ENCODE measurements at regions not wholly inside any gene's neighbourhood (a gene's known extent, or its start where the extent isn't known, plus 50 kb on each side); places are given as distances from the start of the nearest gene placed in this dataset.

- no peak for TF ChIP-seq CTCF (IDR thresholded peaks at IDR 0.05)
- intact Hi-C loops (cut with DNase I) = no loop called here
- Histone ChIP-seq H3K36me3 (no peaks in the 10 kb centered on the region), H3K4me1 (no peaks in the 10 kb centered on the region), H3K4me3 (no peak overlapping the region), H3K9me3 (peaks cover 0 to 24% (median 2%) of the 10 kb centered on the region in 11 donors), H3K27me3 (no peaks in the 10 kb centered on the region), H3K27ac (no peak overlapping the region)
- 90 to 92% methylated on average over 3 of the region's 3 CpGs for WGBS, 2 donors
- ATAC-seq (no peak), DNase-seq (no peak)
Measured at GRCh38 chr2:51717312-51717711, 685.4 kb upstream of the NRXN1 start.

GRCh38 chr2:51711766-51712165 is 679.8 kb upstream of the NRXN1 start:
- no peak for TF ChIP-seq CTCF (IDR thresholded peaks at IDR 0.05)
- Histone ChIP-seq H3K36me3 (no peaks in the 10 kb centered on the region), H3K27ac (no peak overlapping the region), H3K27me3 (no peaks in the 10 kb centered on the region), H3K4me1 (no peaks in the 10 kb centered on the region), H3K4me3 (no peak overlapping the region), H3K9me3 (peaks cover 0 to 30% (median 2%) of the 10 kb centered on the region in 11 donors)
- DNase-seq = no peak
- WGBS, 2 donors = 64 to 70% methylated on average over 3 of the region's 3 CpGs
- intact Hi-C loops (cut with DNase I) = no loop called here
- no peak for ATAC-seq

- WGBS, 2 donors = 62 to 64% methylated on average over 3 of the region's 3 CpGs
- Histone ChIP-seq H3K27ac (no peak overlapping the region), H3K9me3 (peaks cover 0 to 30% (median 2%) of the 10 kb centered on the region in 11 donors), H3K36me3 (no peaks in the 10 kb centered on the region), H3K4me3 (no peak overlapping the region), H3K27me3 (no peaks in the 10 kb centered on the region), H3K4me1 (no peaks in the 10 kb centered on the region)
- intact Hi-C loops (cut with DNase I) = no loop called here
- peak in 1 of 9 donors; percentile 22 for TF ChIP-seq CTCF (IDR thresholded peaks at IDR 0.05)
- ATAC-seq (no peak), DNase-seq (no peak)
Measured at GRCh38 chr2:51710222-51710621, 678.3 kb upstream of the NRXN1 start.

- Histone ChIP-seq H3K4me3 (no peak overlapping the region), H3K27me3 (no peaks in the 10 kb centered on the region), H3K36me3 (no peaks in the 10 kb centered on the region), H3K4me1 (no peaks in the 10 kb centered on the region), H3K27ac (no peak overlapping the region), H3K9me3 (peaks cover 0 to 10% (median 0%) of the 10 kb centered on the region in 11 donors)
- intact Hi-C loops (cut with DNase I) = no loop called here
- WGBS, 2 donors = 84 to 88% methylated on average over 3 of the region's 3 CpGs
- TF ChIP-seq CTCF (IDR thresholded peaks at IDR 0.05) = no peak
- ATAC-seq (no peak), DNase-seq (no peak)
Measured at GRCh38 chr2:51707625-51708024, 675.7 kb upstream of the NRXN1 start.
